Loucy (cell line): ENCODE measurements at regions not wholly inside any gene's neighbourhood (a gene's known extent, or its start where the extent isn't known, plus 50 kb on each side); places are given as distances from the start of the nearest gene placed in this dataset.

ENCODE experiments used
- H2AFZ ChIP-seq: fragments of 200-600 bp; sonication (generic); 2 replicates; pipeline ENCODE4 v1.6.0; 2016; ENCODE audit warnings: antibody characterized with exemption, mild to moderate bottlenecking, low read length, moderate library complexity
- H3F3A ChIP-seq: fragments of 200-600 bp; 2 replicates; pipeline ENCODE4 v1.6.0; 2016; ENCODE audit warnings: antibody characterized with exemption, low read depth, mild to moderate bottlenecking
- H3K27me3 ChIP-seq: fragments of 200-600 bp; sonication (generic); 2 replicates; pipeline ENCODE4 v1.6.1; 2014; ENCODE audit warnings: low read length, mild to moderate bottlenecking; ENCODE audit not compliant: insufficient read depth, poor library complexity, severe bottlenecking
- H3K36me3 ChIP-seq: fragments of 200-600 bp; sonication (generic); 2 replicates; pipeline ENCODE4 v1.6.1; 2016; ENCODE audit warnings: low read length; ENCODE audit not compliant: insufficient read depth
- H3K4me1 ChIP-seq: fragments of 200-600 bp; sonication (generic); 2 replicates; pipeline ENCODE4 v1.5.1; 2014; ENCODE audit warnings: low read length, mild to moderate bottlenecking; ENCODE audit not compliant: insufficient read depth, poor library complexity, severe bottlenecking
- H3K4me2 ChIP-seq: fragments of 200-600 bp; sonication (generic); 2 replicates; pipeline ENCODE4 v1.6.0; 2014; ENCODE audit warnings: antibody characterized with exemption, low read length, low read depth, mild to moderate bottlenecking; ENCODE audit not compliant: poor library complexity, severe bottlenecking
- H3K4me3 ChIP-seq: fragments of 200-600 bp; sonication (generic); 2 replicates; pipeline ENCODE4 v1.5.1; 2014; ENCODE audit warnings: low read length, mild to moderate bottlenecking, mixed read lengths; ENCODE audit not compliant: poor library complexity, severe bottlenecking
- H3K79me2 ChIP-seq: fragments of 200-600 bp; sonication (generic); 2 replicates; pipeline ENCODE4 v1.6.1; 2014; ENCODE audit warnings: low read length; ENCODE audit not compliant: insufficient read depth
- H3K9ac ChIP-seq: fragments of 200-600 bp; sonication (generic); 2 replicates; pipeline ENCODE4 v1.6.0; 2014; ENCODE audit warnings: mild to moderate bottlenecking, low read depth, low read length, moderate library complexity; ENCODE audit not compliant: poor library complexity, severe bottlenecking
- H3K9me2 ChIP-seq: fragments of 200-600 bp; sonication (generic); replicated peaks from 2 replicates; pipeline ENCODE4 v1.6.1; 2016; ENCODE audit warnings: low read depth, low read length, mixed read lengths
- H3K9me3 ChIP-seq: fragments of 200-600 bp; sonication (generic); 2 replicates; pipeline ENCODE4 v1.6.1; 2014; ENCODE audit warnings: mild to moderate bottlenecking, antibody characterized with exemption, low read length, low read depth; ENCODE audit not compliant: insufficient read depth
- H4K20me1 ChIP-seq: fragments of 200-600 bp; sonication (generic); 2 replicates; pipeline ENCODE4 v1.6.0; 2014; ENCODE audit warnings: antibody characterized with exemption, low read length, mild to moderate bottlenecking; ENCODE audit not compliant: insufficient read depth, poor library complexity, severe bottlenecking
- CTCF ChIP-seq: fragments of 200-600 bp; sonication (generic); conservative IDR thresholded peaks from 2 replicates; pipeline ENCODE4 v1.5.1; 2014; ENCODE audit warnings: mild to moderate bottlenecking, antibody characterized with exemption, low read length
- EZH2phosphoT487 ChIP-seq: fragments of 200-600 bp; IDR thresholded peaks from 2 replicates; pipeline ENCODE4 v1.6.1; 2018; ENCODE audit warnings: antibody characterized with exemption, mild to moderate bottlenecking, moderate library complexity, borderline replicate concordance

GRCh38 chr10:110389255-110389654, 84.5 kb upstream of the SMNDC1 start:
- Histone ChIP-seq H3K9ac (no peak overlapping the region), H3F3A (no peaks in the 10 kb centered on the region), H3K9me2 (no peaks in the 10 kb centered on the region), H3K79me2 (no peaks in the 10 kb centered on the region), H3K36me3 (no peaks in the 10 kb centered on the region), H3K4me3 (no peak overlapping the region), H3K4me1 (peaks cover 16% of the 10 kb centered on the region), H3K27me3 (no peaks in the 10 kb centered on the region), H3K4me2 (no peak overlapping the region), H4K20me1 (no peaks in the 10 kb centered on the region), H3K9me3 (no peaks in the 10 kb centered on the region), H2AFZ (no peak overlapping the region; the same call in 1 of the 2 replicates)
- TF ChIP-seq EZH2phosphoT487: no peak
- TF ChIP-seq CTCF: no peak

- H3K9ac ChIP-seq: no peak overlapping the region
- H3K9me3 ChIP-seq: no peaks in the 10 kb centered on the region
- H2AFZ ChIP-seq: no peak overlapping the region
- H3F3A ChIP-seq: no peaks in the 10 kb centered on the region
- H3K4me2 ChIP-seq: no peak overlapping the region
- no peak overlapping the region for H3K4me3 ChIP-seq
- no peaks in the 10 kb centered on the region for H3K9me2 ChIP-seq
- no peaks in the 10 kb centered on the region for H3K79me2 ChIP-seq
- no peaks in the 10 kb centered on the region for H3K27me3 ChIP-seq
- no peak for TF ChIP-seq EZH2phosphoT487
- no peak for TF ChIP-seq CTCF
- peaks cover 16% of the 10 kb centered on the region for H3K4me1 ChIP-seq
- no peaks in the 10 kb centered on the region for H4K20me1 ChIP-seq
- H3K36me3 ChIP-seq: no peaks in the 10 kb centered on the region
These were observed 86.8 kb upstream of the SMNDC1 start for GRCh38 chr10:110391541-110391940.

- H3K9ac ChIP-seq: no peak overlapping the region
- TF ChIP-seq EZH2phosphoT487: no peak
- TF ChIP-seq CTCF: no peak
- no peaks in the 10 kb centered on the region for H3K9me2 ChIP-seq
- no peaks in the 10 kb centered on the region for H3K79me2 ChIP-seq
- H3K4me2 ChIP-seq: no peak overlapping the region
- peaks cover 16% of the 10 kb centered on the region for H3K4me1 ChIP-seq
- H3K27me3 ChIP-seq: no peaks in the 10 kb centered on the region
- H3K4me3 ChIP-seq: no peak overlapping the region
- no peaks in the 10 kb centered on the region for H3K9me3 ChIP-seq
- H4K20me1 ChIP-seq: no peaks in the 10 kb centered on the region
- H2AFZ ChIP-seq: no peak overlapping the region
- no peaks in the 10 kb centered on the region for H3F3A ChIP-seq
- no peaks in the 10 kb centered on the region for H3K36me3 ChIP-seq
These were observed 87.4 kb upstream of the SMNDC1 start for GRCh38 chr10:110392121-110392520.
